ENCODE measurements at regions not wholly inside any gene's neighbourhood (a gene's known extent, or its start where the extent isn't known, plus 50 kb on each side); places are given as distances from the start of the nearest gene placed in this dataset.
"Not testable (repeated sequence)": the region's sequence is repeated elsewhere in the genome, so short reads cannot be mapped to it uniquely, and the experiment has no call there.

DNA sequence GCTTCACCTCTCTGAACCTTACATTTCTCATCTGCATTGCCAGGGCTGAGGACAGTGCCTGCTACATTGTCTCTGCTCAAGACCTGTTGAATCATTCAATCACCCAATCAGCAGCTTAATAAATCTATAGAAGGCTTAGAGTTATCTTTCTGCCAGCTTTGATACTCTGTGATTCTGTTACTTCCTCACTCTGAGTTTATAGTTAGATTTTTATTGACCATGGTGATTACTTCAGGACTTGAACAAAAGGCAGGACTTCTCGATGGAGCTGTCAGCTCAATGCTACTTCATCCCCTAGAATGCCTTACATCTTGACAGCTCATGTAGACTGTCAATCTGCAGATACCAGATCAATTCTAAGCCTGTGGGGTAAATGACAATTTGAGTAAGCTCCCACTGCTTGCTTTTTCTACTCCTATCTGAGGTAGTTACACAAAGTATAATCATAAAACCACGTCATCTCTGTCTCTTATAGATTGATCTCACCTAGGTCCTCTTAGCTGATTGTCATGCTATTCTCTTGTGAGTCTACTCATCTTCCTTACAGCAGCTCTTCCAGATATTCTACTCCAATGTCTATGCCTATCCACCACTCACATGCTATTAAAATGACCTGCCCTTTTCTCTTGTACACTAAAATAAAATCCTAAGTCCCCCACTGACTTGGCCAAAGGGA is 318.3 kb upstream of the CA10 start:
- no peak for DNase-seq (ENCODE audit: extremely low read depth, low read depth, low spot score)

DNA sequence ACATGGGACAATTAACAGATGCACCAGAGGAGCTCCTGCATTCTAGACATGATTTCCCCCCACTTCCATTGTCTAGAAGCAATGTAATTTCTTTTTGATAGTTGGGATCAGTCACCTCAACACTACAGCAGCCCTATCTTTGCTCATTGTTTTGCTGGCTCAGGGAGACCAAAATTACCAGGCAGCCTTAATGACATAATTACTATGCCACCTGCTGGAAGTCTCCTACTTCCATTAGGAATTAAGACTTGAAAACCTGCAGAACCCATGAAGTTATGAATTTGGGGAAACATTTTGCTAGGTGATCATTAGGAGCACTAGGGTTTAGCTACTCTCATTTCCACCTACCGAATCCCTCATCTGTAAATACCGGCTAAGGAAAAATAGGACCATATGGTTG is 312.0 kb upstream of the CA10 start:
- DNase-seq (ENCODE audit: extremely low read depth, low read depth, low spot score), result no peak

DNA sequence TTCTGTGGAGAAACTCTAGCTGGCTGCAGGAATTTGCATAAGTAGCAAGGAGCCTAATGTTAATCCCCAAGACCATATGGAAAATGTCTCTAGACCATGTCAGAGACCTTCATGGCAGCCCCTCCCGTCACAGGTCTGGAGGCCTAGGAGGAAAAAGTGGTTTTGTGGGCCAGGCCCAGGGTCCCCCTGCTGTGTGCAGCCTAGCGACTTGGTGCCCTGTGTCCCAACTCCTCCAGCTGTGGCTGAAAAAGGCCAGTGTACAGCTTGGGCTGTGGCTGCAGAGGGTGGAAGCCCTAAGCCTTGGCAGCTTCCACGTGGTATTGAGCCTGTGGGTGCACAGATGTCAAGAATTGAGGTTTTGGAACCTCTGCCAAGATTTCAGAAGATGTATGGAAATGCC is 306.9 kb upstream of the CA10 start:
- DNase-seq (ENCODE audit: extremely low read depth, low read depth, low spot score), result no peak

DNA sequence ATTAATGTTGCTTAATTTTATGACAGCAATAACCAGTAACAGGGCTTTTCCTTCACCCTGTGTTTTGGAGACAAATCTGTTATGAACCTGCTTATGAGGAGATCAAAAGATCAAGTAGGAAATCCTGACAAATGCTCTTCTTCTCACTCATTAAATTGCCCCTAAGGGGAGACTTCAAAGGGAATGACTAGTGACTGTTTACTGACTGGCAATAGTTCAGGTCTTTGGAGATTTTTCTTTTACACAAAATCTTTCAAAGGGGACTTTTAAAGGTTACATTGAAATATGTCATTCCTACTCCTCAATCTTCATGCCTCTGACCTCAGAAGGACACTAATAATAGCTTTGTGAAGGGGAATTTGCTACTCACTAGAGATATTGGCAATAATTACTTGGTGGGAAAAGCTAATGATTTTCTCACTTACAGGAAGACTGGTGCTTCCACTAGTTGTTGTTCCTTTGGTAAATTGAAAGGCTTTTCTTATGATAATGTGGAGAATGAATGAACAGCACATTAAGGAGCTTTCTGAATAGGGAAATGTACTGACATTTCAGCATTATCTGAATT is 292.9 kb upstream of the CA10 start:
- DNase-seq (ENCODE audit: extremely low read depth, low read depth, low spot score), result no peak

DNA sequence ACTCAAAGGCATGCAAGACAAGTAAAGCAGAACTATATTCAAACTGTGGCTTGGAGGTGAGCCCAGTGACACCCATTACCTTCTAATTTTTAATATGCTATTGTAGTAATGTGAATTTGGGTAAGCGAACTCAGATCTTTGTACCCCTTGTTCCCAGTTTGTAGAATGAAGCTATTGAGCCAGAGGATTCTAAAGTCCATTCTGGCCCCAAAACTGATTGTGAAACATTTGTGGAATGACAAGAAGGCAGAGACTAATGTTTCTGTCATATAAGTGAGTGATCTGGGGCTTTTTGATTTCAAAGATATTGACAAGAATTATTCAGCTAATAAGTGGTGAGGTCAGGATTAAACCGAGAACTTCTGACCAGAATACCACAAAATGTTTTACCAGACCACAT is 283.8 kb upstream of the CA10 start:
- no peak for DNase-seq (ENCODE audit: extremely low read depth, low read depth, low spot score)

DNA sequence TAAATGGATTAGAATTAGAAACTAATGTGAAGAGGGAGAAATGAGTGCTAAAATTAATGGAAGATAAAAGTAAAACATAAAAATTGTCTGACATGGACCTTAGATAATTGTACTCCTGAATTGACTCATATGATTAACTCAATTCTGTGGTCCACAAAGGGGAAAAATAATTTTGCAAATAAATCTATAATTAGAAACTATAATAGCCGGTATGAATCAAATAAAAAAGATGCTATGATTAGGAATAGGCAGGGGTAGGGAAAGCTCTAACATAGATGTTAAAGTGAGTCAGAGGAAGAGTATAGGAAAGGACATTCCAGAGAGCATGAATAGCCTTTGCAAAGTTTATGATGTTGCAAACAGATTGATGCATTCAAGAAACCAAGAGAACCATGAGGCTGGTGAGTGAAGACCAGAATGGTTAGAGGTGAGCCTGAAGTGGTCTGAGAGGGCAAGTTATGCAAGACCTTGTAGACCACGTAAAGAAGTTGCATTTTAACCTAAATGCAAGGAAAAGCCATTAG is 262.1 kb upstream of the CA10 start:
- DNase-seq (ENCODE audit: extremely low read depth, low read depth, low spot score), result no peak

DNA sequence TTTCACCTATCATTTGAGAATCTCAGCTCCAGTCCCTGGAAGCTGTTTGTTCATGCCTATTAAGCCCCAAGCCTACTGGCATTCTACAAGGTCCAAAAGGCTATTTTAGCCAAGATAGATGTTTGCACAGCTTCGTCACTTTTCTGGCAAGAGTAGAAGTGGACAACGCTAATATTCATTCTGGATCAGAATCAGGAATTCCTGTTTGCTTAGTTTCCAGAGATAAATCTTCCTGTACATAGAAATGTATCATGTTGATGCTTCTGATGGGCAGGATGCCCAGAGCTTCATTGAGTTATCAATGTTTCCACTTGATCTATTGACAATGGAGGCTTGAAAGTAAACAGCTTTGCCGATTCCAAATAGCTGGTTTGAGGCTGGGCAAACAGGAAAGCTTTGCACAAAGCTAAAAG is 260.7 kb upstream of the CA10 start:
- DNase-seq (ENCODE audit: extremely low read depth, low read depth, low spot score), result no peak

DNA sequence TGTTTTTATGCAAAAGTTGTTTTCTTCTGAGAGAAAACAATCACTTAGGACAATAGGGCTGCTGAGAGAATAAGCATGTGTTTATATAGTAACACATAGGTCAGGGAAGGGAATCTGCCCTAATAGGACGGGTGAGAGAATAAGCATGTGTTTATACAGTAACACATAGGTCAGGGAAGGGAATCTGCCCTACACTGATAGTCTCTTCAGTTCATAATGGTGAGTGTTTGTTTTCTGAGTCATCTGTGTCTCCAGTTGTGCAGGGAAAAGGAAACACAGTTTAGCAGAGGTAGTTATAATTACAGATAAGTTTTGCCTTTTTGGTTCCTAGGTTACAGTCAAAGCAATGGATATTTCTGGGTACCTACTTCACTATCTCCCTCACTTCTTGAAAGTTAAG is 252.3 kb upstream of the CA10 start:
- DNase-seq (ENCODE audit: extremely low read depth, low read depth, low spot score), result no peak

DNA sequence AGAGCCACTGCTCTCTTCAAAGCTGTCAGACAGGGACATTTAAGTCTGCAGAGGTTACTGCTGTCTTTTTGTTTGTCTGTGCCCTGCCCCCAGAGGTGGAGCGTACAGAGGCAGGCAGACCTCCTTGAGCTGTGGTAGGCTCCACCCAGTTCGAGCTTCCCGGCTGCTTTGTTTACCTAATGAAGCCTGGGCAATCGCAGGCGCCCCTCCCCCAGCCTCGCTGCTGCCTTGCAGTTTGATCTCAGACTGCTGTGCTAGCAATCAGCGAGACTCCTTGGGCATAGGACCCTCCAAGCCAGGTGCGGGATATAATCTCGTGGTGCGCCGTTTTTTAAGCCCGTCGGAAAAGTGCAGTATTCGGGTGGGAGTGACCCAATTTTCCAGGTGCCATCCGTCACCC is 250.7 kb upstream of the CA10 start:
- not testable (repeated sequence) for DNase-seq (ENCODE audit: extremely low read depth, low read depth, low spot score)

DNA sequence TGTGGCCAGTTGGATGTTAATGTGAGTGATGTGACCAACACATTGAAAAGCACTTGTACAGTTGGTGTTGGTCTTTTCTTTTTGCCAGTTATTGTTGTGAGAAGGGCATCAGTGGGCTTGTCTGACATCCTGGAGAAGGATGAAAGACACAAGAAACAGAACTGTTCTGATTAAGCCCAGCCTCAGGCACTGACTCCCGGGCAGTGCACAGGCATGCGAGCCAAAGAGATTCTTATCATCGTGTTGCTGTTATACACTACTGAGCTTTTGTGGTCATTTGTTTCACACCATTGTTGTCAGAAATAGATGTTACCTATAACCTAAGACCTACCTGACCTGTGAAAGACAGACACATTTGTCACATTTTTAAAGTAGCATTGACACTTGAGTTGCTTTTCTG is 236.8 kb upstream of the CA10 start:
- DNase-seq (ENCODE audit: extremely low read depth, low read depth, low spot score), result no peak

DNA sequence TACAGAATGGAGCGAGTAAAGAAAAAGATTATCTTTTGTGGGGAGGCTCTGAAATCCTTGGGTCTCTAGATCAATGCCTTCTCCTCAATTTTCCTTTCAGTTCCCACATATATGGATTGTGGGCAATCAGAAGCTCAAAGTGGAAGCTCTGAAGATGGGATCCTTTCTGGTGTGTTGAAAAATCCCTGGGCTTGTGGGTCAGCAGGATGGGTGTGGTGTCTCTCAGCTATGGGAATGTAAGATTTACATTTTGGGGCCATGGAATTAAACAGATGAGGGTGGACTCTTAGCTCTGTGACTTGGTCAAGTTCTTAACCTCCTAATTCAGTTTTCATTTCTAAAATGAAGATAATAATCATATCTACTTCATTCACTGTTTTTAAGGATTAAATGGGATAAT is 231.9 kb upstream of the CA10 start:
- no peak for DNase-seq (ENCODE audit: extremely low read depth, low read depth, low spot score)

DNA sequence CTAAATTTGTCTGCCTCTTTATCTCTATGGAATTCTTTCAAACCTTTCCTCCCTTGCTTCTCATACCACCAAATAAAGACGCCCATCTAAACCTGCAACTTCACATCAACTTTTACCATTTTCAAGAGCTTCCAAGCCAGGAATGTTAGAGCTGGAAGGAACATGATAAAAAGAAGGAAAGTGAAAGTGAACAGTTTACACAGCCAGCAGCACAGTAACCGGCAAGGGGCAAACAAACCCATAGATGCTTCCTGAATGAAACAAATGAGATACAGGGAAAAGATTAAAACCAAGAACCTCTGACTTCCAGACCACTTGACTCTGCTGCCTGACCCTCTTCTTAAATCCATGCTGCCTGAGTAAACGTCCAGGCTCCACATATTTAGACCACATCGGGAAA is 231.1 kb upstream of the CA10 start:
- no peak for DNase-seq (ENCODE audit: extremely low read depth, low read depth, low spot score)

DNA sequence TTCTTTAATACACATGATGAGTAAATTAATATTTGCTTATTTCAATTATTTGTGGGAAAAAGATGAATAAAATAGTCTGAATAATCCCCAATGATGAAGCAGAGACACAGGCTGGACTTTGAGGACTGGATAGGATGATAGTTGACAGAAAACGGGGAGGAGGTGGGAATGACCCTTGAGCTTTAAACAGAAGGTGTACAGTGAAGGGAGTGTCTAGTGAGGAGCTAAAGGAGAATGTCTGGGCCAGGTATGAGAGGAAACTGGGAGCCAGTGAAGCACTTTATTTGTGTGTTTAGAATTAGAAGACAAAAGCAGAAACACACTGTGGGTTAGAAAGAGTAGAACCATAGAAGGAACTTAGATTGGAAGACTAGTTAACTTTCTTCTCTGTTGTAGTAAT is 230.4 kb upstream of the CA10 start:
- DNase-seq (ENCODE audit: extremely low read depth, low read depth, low spot score), result no peak

DNA sequence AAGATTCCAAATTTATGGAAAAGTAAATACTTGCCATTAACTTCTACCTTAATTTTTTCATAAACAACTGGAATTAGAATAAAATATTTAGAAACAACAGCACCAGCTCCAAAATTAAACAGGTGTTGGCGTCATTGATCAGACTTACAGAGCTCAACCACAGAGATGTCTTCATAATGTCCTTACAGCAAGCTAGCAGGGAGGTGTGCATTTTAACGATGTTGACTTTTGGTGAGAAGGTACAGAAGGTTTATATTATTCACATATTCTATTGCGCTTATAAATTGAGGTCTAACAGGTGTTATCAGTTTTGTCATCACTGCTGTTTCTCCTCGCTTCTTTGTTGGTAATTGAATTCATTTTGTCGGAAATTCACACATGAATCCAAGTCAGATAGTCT is 226.2 kb upstream of the CA10 start:
- DNase-seq (ENCODE audit: extremely low read depth, low read depth, low spot score), result no peak

DNA sequence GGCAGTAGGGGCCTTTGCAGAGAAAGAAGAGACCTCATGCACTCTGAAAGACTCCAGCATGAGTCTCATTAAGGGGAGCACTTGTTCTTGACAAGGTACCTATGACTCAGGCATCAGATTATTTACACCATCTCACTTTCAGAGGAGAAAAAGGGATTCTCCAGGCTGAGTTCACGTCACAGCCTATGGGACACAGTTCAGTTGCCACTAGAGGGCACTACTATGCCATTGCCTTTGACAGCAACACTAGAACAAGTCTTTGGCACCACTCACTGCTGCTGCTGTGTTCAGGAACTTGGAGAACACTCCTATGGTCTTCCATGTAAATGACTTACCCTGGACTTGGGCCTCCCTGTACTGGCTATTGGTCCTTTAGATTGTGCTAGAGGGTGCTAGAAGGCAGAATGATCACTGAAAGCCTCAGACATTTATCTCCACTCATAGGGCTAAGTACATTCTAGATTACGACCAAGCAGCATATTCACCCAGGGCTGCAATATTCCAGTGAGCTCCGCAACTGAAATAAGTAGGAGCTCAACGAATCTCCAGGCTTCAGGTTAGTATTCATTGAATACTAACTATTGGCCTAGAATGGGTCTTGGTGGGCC is 225.1 kb upstream of the CA10 start:
- no peak for DNase-seq (ENCODE audit: extremely low read depth, low read depth, low spot score)

DNA sequence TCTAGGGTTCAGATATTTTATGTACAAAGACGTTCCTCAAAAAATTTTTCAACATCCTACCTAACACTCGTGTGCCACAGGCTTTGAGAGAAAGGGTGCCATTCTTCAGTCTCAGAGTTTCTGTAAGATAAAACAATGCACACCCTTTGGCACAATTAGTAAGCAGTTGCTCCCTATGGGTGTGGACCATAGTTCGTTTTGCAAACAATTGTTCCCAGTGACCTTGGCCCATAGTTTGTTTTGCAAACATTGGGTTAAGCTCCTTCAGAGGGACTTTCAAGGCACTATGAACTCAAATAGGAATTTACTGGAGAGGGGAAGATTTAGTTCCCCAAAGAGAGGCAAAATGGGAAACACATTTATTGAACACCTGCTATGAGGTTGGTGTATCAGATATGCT is 220.3 kb upstream of the CA10 start:
- no peak for DNase-seq (ENCODE audit: extremely low read depth, low read depth, low spot score)

DNA sequence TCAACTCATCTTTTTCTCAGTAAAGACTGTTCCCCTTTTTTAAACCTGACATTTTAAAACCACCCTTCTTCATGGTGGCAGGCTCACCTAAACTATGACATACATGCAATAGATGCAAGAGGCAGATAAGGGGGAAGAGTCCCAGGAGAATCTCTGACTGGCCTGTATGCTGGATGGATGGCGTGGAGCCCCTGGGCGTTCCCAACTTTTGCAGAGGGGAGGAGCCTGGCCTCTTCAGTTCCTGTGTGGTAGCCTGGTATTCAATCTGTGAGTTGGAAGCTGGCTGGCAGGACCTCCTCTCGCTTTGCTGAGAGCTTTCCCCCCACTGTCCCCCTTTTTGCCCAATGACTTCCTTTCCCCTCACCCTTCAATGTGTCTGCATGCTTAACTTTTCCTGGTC is 217.6 kb upstream of the CA10 start:
- DNase-seq (ENCODE audit: extremely low read depth, low read depth, low spot score), result no peak

DNA sequence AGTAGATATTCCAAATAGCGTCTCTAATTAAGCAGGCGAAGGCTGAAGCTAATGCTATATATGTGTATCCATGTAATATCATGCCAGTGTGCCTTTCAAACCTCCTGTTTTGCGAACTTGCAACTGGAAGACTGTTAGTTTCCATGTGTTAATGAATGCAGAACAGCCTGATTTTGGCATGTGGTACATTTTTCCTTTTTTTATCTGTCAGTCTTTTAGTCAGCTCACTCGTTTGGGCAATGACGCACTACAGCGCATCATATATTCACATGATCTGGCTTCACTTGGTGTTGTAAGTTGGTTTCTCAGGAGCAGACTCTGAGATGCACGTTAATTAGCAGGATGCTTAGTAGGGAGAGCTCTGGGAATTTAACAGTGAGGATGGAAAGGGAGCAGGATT is 210.4 kb upstream of the CA10 start:
- DNase-seq (ENCODE audit: extremely low read depth, low read depth, low spot score), result no peak

DNA sequence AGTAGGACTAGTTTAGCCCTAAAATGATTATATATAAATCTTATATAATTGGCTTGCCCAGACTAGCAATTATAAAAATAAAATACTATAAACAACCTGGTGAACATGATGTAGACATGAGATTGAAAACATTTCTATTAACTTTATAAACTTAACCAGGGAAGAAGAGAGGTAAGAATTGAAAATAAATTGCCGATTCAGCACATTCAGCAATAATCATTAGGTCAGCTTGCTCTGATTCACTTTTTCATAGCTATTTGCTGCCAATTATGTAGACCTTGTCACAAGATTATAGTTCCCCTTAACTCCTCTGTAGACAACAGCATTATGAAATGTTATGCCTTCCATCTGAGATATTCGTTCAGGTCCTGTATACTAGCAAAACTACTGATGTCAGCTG is 199.3 kb upstream of the CA10 start:
- no peak for DNase-seq (ENCODE audit: extremely low read depth, low read depth, low spot score)

DNA sequence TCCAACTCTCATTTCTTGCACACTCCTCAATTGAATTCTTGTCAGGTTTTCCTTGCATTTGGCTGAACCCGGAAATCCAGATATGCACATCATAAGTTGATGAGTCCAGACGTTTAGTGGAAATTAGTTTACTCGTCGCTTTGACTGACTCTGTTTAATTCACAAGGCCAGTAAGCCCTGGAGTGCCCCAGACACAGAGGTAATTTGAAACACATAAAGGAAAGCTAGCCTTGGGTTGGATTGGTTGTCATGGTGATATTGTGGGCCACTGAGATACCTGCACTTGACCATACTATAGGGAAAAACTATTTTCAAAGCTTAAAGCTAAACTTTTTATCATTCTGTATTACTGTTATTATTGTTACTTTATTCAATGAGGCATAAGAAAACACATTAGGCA is 178.3 kb upstream of the CA10 start:
- DNase-seq (ENCODE audit: extremely low read depth, low read depth, low spot score), result no peak

DNA sequence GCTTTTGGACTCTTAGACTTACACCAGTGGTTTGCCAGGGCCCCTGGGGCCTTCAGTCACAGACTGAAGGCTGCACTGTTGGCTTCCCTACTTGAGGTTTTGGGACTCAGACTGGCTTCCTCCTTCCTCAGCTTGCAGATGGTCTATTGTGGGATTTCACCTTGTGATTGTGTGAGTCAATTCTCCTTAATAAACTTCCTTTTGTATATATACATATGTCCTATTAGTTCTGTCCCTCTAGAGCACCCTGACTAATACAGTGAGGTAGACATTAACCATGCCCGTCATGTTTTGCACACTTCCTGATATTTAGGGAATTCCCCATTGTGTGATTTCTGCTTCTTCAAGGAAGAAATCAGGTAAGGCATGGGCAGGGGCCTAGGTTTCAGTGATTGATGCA is 147.8 kb upstream of the CA10 start:
- no peak for DNase-seq (ENCODE audit: extremely low read depth, low read depth, low spot score)

DNA sequence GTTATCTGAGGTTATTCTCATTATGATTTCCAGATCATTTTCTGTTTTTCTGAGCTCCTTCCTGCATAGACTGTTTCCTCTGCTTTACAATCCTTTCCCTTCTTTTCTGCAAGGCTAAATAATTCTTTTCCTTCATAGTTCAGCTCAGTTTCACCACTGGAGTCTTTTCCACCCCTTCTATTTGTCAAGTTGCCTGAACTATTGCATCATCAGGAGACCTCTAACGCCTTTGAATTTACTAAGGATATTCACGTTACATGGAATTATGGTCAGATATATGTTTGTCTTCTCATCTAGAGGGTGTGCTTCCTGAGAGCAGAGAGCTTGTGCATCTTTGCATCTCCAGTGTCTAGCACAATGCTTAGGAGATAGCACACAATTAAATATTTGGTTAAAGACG is 140.4 kb upstream of the CA10 start:
- DNase-seq (ENCODE audit: extremely low read depth, low read depth, low spot score), result no peak
